NB4 (cell line): ENCODE measurements at regions not wholly inside any gene's neighbourhood (a gene's known extent, or its start where the extent isn't known, plus 50 kb on each side); places are given as distances from the start of the nearest gene placed in this dataset.

Source experiments
- MYC ChIP-seq: IDR thresholded peaks from 2 replicates; pipeline ENCODE4 v1.6.1; 2011; ENCODE audit warnings: low read depth, low read length
- POLR2A ChIP-seq: IDR thresholded peaks from 2 replicates; pipeline ENCODE4 v1.6.1; 2011; ENCODE audit warnings: mild to moderate bottlenecking; ENCODE audit not compliant: insufficient read length; ENCODE audit errors: extremely low read depth
- TF ChIP-seq, protein P1 (sequence below): IDR thresholded peaks from one replicate; pipeline ENCODE4 v1.5.1; 2012; ENCODE audit warnings: low read depth, low read length

DNA sequence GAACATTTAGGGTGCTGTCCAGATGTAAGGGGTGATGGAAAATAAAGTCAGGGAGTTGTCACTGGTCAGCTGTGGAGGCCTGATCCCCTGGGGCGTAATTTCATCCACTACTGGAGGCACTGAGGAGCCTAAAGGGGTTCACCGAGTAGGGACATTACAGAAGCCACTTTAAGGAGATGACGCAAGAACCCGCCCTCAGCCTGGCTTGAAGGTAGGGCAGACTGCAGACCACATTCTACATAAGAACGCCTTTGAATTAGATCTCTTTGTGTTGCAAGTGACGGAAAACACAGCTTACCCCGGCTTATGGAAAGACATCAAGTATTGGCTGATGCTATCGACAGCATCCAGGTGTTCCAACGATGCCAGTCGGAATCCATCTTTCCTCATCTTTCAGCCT is 462.7 kb upstream of the CDH4 start:
- TF ChIP-seq, protein P1, sequence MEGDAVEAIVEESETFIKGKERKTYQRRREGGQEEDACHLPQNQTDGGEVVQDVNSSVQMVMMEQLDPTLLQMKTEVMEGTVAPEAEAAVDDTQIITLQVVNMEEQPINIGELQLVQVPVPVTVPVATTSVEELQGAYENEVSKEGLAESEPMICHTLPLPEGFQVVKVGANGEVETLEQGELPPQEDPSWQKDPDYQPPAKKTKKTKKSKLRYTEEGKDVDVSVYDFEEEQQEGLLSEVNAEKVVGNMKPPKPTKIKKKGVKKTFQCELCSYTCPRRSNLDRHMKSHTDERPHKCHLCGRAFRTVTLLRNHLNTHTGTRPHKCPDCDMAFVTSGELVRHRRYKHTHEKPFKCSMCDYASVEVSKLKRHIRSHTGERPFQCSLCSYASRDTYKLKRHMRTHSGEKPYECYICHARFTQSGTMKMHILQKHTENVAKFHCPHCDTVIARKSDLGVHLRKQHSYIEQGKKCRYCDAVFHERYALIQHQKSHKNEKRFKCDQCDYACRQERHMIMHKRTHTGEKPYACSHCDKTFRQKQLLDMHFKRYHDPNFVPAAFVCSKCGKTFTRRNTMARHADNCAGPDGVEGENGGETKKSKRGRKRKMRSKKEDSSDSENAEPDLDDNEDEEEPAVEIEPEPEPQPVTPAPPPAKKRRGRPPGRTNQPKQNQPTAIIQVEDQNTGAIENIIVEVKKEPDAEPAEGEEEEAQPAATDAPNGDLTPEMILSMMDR: no peak
- TF ChIP-seq POLR2A (no peak), MYC (no peak)
